GM21737 (cell line): ENCODE measurements at regions not wholly inside any gene's neighbourhood (a gene's known extent, or its start where the extent isn't known, plus 50 kb on each side); places are given as distances from the start of the nearest gene placed in this dataset.

Experiments used
- ATAC-seq: cut with Tn5 transposase; IDR thresholded peaks from one replicate; pipeline ENCODE4 v1.9.1; 2021; ENCODE audit warnings: mild to moderate bottlenecking, moderate library complexity; ENCODE audit not compliant: unreplicated experiment

DNA sequence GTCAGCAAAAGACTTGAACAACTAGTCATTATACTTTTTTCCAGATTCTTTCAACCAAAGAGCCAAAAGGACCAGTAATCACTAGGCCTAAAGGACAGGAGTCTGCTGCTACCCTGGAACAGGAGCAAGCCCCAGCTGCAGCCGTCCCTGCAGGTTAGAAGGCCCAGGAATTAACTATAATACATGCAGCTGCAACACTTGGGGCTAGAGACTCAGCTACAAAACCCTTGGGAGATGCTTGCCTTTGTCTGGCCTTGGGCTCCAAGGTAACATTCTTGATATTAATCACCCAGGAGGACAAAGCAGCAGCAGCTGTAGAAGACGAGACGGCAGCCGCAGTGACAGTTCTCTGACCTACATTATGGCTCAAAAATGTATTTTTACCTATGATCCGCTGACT lies 841.2 kb upstream of the ADGRL4 start:
- ATAC-seq = no peak

DNA sequence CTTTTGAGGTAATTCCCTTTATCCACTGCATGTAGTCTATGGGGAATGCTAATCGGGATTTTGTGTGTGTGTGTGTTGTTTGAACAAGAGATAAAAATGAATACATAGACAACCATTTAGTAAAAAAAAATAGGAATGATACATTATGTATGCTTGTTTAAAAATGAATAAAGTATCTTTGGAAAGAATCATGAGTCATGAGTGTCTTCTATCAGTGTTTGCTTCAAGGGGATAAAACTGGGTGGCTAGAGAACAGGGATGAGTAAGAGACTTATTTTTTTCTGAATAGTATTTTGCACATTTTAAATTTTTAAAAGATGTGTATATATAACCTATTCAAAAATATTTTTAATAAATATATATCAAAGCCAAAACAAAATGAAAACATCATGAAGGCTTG lies 839.4 kb upstream of the ADGRL4 start:
- ATAC-seq = no peak

DNA sequence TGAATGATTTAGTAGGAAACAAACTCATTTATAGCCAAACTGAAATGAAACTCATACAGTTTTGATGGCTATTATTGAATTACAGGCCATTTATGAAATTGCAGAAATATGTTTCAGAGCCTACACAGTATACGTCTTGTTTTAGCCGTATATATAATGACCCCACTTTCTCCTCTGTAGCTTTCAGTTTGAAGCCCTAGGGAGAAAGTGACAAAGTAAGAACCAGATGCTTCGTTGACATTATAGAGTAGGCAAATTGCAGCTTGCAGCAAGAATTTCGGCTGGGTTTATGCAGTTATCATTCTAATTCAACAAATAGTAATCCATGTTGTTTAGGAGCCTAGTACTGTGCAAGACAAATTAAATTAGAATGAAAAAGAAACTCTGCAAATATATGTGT lies 836.3 kb upstream of the ADGRL4 start:
- no peak for ATAC-seq

DNA sequence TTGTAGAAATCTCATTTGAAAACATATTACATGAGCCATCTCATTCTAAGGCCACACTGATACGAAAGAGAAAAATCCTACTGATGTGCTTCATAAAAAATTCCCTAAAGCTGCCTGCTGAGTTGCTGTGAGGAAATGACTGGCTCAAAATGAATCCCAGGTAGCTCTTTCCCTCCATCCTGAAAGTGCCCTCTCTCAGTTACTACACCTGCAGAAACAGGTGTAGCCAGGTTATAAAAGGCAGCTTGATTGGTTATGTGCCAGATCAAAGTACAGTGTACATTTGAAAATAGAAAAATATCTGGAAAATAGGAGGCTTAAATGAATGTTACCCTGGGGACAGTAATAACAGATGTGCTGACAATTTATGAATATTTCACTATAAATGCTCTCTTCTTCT lies 833.4 kb upstream of the ADGRL4 start:
- ATAC-seq = no peak

DNA sequence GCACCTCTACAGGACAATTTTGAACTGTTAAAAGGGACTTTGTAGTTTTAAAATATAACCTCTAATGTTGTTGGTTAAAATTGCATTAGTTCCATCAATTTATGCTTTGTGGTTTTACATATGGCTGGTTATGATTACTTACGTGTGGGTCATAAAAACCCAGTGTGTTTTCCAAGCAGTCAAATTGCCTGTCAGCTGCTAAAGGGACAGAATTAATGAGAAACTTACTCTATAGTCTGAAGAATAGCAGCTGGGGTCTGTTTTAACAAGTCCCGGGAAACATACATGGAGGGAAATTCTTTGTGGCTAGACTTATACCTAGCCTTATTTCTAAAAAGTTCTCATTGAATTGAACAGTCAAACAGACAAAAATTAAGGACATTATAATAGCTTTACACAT lies 820.9 kb upstream of the ADGRL4 start:
- no peak for ATAC-seq

DNA sequence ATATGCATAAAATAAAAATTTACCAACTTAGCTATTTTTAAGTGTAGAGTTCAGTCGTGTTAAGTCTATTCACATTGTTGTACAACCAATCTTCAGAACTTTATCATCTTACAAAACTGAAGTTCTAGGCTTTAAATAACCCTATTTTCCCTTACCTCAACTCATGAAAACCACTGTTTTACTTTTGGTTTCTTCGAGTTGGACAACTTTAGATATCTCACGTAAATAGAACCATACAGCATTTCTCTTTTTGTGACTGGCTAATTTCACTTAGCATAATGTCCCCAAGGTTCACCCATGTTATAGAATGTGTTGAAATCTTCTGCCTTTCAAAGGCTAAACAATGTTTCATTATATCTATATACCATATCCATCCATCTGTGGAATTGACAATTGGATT lies 819.0 kb upstream of the ADGRL4 start:
- ATAC-seq = no peak

DNA sequence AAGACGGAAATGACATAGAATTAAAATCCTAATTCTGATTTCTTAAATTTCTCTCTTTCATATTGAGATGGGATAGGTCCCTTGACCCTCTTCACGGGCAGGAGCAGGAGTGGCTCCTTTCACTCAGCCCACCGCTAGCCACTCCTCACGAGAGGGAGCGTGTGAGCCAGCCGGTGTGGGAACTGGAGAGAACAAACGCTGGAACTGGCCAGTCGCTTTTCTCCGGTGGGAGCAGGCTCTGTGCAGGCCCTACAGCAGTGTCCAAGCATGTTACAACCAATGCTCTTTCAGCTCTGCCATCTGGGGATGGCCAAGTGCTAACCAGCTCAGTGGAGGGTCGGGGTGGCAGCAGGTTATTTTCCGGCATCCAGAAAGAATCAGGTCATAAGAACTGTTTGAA lies 815.5 kb upstream of the ADGRL4 start:
- ATAC-seq = no peak

DNA sequence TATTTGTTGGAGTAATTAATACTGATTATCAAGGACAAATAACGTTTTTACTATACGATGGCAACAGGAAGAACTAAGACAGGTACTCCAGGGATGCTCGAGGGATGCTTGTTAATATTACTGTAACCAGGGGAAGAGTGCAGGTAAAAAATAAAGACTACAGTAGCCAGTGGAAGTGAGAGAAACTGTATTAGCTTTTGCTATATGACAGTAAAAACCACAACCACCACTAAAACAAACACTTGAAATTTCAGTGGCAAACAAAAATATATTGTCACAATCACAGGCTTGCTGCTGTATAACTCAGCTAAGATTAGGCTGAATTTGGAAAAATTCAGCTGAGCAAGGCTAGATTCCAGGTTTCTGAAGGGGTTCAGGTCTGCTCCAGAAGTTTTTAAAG lies 812.6 kb upstream of the ADGRL4 start:
- no peak for ATAC-seq

DNA sequence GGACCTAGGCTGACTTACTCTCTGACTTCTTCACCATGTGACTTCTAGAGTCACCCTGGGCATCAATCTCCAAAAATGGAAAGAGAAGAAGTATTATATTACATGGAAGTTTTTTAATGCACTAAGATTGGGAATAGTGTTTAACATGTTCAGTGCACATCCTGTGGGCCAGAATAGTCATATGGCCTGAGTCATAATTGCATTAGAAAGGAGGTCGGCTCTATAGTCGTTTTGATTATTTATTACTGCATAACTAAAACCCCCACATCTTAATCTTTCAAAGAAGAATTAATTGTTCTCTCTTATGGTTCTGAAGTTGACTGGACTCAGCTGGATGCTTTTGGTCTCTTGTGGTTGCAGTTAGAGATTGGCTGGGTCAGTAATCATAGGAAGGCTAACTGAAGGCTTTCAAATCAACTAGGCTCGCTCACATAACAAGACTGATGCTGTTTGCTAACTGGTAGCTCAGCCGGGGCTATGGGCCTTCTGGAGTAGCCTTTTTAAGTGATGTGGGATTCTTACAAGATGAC lies 810.6 kb upstream of the ADGRL4 start:
- no peak for ATAC-seq

DNA sequence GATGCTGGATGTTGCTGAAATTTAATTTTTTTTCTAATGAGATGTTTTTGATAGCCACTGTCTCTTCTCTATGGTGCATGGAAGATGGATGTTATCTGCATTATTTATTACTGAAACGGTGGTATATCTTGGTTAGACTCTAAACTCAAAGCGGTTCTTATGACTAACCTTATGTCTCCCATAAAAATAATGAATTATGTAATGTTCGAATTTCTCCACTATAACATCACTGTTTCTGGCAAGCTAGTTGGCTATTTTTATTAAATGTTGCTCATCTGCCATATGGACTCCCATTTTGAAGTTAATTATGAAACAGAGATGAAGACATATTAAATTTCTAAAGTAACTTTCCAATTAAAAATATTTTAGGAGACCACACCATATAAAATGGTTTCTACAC lies 808.6 kb upstream of the ADGRL4 start:
- ATAC-seq = no peak

DNA sequence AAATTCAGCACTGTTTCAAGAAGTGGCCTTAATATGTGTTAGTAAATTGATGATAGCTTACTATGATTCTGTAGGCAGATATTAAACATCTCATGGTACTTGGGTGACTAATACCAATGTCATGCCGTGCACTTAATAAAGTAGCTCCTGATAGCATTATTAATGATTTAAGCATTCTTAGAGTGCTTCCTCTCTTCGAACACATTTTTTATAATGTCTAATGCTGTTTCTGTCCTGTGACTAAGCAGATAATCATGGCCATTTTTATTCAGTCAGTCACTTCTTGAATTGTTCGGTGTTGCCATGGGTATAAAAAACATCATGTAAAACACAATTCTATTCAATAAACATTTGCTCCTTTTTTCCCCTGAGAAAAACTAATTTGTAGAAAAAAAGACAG lies 804.6 kb upstream of the ADGRL4 start:
- no peak for ATAC-seq

DNA sequence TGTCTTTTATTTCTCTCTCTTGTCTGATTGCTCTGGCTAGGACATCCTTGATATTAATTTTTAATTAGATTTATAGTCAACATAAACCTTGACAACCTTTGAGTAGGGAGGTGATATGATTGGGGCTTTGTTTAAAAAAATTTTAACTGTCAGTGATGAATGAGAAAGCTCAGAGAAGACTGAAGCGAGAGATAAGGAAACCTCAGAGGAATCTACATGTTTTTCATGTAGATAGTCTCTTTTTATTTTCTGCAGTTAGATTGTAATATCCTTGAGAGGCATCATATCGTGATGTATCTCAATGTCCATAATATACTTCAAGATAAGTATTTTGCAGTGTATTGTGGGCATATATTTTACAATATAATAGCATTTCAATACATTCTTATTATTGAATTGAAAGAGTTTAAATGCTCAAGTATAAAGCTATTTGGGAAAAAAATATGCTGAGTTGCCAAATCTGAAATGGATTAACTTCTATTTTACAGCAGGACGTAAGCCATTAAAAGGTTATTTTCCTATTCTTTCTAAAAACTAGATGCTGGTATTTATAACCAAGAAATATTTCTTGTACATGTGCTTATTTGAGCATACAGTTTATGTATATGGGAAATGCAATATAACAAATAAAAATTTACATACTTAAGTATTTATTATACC lies 802.4 kb upstream of the ADGRL4 start:
- no peak for ATAC-seq

DNA sequence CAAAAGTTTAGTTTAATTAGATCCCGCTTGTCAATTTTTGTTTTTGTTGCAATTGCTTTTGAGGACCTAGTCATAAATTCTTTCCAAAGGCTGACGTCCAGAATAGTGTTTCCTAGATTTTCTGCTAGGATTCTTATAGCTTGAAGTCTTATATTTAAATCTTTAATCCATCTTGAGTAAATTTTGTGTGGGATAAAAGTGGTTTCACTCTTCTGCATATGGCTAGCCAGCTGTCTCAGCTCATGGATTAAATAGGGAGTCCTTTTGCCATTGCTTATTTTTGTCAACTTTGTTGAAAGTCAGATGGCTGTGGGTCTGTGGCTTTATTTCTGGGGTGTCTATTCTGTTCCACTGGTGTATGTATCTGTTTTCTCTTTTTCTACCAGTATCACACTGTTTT lies 801.3 kb upstream of the ADGRL4 start:
- no peak for ATAC-seq

DNA sequence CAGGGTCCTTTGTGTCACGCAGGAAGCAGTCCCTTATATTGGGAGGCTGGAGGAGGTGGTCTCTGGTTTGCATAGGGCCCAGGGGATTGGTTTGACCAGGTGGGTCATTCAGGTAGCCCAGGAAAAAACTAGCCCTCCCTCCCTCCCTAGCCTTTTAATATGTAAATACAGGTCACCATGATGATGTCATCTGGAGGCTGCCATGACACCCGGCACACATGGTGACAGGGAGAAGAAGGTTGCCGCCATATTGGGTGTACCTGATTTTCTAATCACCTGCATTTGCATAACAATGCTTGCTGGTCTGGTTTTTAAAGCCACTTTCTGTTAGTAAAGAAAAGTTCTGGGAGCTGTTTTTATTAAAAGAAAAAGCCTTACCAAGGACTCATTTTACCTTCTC lies 791.0 kb upstream of the ADGRL4 start:
- no peak for ATAC-seq

DNA sequence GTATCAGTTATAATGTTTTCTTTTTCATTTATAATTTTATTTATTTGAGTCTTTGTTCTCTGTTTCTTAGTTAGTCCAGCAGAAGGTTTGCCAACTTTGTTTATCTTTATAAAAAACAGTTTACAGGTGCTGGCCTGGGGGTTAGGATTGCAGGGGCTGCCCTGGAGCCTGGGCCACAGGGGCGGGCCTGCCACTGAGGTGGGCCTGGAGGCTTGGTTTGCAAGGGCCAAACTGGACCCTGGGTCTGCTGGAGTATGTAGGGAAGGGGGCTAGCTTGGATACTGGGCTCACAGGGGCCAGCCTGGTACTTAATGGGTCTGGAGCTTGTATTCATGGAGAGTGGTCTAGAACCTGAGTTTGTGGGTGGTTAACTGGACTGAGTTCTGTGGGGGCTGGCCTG lies 789.9 kb upstream of the ADGRL4 start:
- no peak for ATAC-seq

DNA sequence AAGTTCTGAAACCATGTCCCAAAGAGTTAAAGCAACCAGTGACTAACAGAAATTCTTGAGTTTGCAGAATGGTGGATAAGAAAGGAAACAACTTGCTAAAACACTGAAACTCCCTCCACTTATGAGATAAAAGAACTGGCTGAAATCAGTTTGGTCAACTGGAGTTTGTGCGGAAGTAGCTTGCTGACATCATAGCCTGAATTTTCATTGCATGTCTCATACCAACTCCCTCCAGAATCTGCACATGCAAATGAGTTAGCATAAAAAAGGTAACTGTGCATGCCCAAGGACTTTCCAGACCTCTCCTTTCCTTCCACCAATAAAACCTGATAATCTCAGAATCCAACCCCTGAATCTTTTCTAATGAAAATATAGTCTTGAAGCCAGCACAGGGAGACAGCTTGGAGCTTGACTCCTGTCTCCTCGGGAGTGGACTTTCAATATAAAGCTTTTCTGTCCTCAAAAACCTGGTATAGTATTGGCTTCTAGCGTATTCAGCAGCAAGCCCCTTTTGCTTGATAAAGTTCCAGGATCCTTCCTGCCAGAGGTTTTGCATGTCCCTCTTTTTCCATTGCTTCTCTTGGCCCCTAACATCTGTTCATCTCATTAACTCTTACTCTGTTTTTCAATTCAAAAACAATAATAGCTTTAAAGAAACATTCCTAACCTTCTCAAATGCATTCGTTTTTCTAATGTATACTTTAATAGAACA lies 785.8 kb upstream of the ADGRL4 start:
- ATAC-seq = no peak

DNA sequence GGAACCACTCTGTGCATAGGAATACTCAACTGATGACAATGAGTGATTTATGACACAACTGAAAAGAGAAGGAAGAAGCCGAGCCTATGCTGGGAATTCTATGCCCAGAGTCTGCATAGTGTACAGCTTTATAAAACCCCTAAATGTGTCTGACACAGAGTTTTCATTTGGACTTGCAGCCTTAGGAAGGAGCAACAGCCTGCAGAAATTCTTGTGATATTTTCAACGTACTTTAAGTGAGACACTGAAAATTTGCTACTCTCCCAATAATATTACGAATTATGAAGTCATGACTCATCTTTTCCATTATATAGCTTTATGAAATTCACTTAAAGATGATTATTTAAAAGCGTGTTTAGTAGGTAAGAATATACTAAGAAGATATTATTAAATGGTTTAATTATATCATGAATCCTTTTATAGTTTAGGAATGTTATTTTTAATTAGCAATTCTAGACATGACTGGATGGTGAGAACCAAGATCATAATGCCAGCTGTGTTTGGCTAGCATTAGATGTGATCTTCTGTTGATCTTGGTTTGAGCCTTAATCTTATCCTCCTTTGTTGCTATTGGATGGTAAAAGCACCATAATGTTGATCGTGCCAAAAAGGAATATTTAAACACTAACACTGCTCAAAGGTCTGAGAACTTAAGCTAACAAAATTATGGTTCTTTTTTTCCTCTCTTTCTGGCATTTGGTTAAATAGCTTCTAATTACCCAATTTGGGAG lies 785.1 kb upstream of the ADGRL4 start:
- ATAC-seq = no peak

DNA sequence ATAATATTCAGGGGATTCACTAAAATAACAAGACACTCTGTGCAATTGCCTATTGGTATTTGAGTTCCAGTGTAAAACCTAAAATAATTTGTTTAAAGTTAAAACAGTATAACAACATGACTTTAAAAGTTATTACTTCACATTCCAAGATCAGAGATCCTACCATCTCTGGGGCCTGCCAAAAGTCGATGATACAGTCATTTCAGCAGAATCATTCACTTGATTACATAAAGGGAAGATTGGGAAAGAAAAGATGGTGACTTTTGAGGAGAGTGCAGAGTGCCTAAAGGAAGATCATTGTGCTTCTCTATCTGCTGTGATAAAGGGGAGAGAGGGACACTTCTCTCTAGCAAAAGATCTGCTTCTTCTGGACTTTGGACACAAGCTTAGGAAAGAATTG lies 784.4 kb upstream of the ADGRL4 start:
- ATAC-seq = no peak

DNA sequence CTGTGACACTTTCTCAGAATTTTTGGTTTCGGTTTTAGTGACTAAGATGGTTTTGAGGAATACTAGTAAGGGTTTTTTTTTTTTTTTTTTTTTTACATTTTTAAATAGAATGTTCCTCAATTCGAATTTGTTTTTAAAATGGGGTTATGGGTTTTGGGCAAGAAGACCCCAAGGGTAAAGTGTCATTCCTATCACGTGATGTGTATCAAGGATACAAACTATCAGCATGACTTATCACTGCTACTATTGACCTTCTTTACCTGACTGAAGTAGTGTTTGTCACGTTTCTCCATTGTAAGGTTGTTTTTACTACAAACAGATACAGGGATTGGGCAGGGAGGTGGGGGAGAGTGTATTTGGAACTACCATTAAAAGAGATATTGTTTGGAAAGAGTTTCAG lies 781.1 kb upstream of the ADGRL4 start:
- no peak for ATAC-seq

DNA sequence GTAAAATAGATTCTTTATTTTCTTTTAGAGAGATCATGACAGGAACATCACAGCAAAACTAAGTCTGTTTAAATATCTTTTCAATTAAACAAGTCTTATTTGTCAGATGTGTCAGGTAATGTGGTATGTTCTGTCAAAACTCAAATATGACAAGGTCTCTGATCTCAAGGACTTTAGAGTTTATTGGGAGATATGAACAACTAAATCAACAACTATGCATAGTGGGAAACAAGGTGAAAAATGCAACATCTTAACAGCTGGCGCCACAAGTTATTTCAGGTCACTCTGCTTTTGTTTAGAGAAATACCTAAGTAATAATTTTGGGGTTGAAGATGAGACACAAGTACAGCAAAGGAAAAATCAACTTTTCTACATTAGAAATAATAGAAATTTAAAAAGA lies 779.4 kb upstream of the ADGRL4 start:
- ATAC-seq = no peak

DNA sequence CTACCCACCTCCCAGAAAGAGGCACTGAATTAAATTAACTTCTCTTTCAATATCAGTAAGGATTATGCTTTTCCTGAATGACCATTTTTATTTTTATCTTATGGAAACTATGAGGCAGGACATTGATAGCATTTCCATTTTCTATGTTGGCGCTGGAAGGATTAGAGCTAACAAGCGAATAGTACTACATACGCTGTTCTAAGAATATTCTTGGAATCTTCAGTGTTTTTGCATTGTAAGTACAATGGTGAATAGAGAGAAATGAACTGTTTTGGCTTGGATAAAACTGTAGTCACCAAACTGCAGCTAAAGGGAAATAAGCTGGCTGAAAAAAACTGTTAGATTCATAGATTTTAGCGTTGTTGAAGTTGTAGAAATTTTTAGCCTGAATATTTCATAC lies 779.0 kb upstream of the ADGRL4 start:
- no peak for ATAC-seq

DNA sequence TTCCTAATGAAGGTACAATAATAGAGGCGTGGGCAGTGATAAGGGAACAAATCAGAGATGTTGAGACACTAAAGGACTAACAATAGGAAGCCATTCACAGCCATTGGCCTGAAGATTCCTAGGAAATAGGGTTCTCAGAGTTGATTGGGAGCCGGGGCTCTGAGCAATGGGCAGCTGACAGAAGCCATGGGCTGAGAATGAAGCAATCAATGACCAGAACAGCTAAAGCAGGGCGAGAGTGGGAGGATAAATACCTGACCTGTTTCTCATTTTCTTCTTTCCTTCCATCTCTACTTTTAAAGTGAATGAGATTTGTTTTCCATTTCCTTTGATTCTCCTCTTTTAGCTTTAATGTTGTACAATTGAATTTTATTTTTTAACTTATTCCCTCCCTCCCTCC lies 774.7 kb upstream of the ADGRL4 start:
- no peak for ATAC-seq
